ENCODE measurements at regions not wholly inside any gene's neighbourhood (a gene's known extent, or its start where the extent isn't known, plus 50 kb on each side); places are given as distances from the start of the nearest gene placed in this dataset.
"Not testable (repeated sequence)": the region's sequence is repeated elsewhere in the genome, so short reads cannot be mapped to it uniquely, and the experiment has no call there.

DNA sequence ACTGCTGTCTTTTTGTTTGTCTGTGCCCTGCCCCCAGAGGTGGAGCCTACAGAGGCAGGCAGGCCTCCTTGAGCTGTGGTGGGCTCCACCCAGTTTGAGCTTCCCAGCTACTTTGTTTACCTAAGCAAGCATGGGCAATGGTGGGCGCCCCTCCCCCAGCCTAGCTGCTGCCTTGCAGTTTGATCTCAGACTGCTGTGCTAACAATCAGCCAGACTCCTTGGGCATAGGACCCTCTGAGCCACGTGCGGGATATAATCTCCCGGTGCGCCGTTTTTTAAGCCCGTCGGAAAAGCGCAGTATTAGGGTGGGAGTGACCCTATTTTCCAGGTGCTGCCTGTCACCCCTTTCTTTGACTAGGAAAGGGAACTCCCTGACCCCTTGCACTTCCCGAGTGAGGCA lies 81.1 kb upstream of the ANKRD30A start:
- H3K4me3 Mint-ChIP-seq; DNase-seq; H3K79me2 ChIP-seq (ENCODE audit: insufficient read depth, low read length); H3K4me3 ChIP-seq (replicated peaks in 1 of 3; ENCODE audit: low read depth in 2 of 3, low read length in 3 of 3); H3K27me3 Mint-ChIP-seq (ENCODE audit: low read depth in 3 of 3); H4K20me1 ChIP-seq (ENCODE audit: insufficient read depth, low read length); H3K4me2 ChIP-seq (replicated peaks; ENCODE audit: extremely low read depth, low read length, poor library complexity, severe bottlenecking); H3K9ac ChIP-seq (ENCODE audit: insufficient read depth, low read length, poor library complexity, severe bottlenecking); H3K4me1 Mint-ChIP-seq; H3K36me3 ChIP-seq (replicated peaks in 1 of 2; ENCODE audit: control insufficient read depth in 1 of 2, insufficient read depth in 2 of 2, low read length in 2 of 2); H3K27ac ChIP-seq (ENCODE audit: low read depth in 1 of 2, low read length in 2 of 2); H3K4me1 ChIP-seq (ENCODE audit: control insufficient read depth in 1 of 2, insufficient read depth in 2 of 2, low read length in 2 of 2); H3K36me3 Mint-ChIP-seq; intact Hi-C loops (cut with micrococcal nuclease); H3K27ac Mint-ChIP-seq; H3K27me3 ChIP-seq (ENCODE audit: control insufficient read depth in 2 of 2, insufficient read depth in 2 of 2, low read length in 2 of 2); H2AFZ ChIP-seq (ENCODE audit: insufficient read depth, low read depth, low read length, poor library complexity, severe bottlenecking): not testable (repeated sequence)
- H3K9me3 Mint-ChIP-seq: peaks cover 20 to 44% (median 23%) of the 10 kb centered on the region in 7 donors
- 94% methylated on average over 10 of the region's 10 CpGs for WGBS (ENCODE audit: insufficient coverage)
- peaks cover 9 to 11% of the 10 kb centered on the region in 2 donors for H3K9me3 ChIP-seq (replicated peaks in 1 of 2; ENCODE audit: control insufficient read depth in 1 of 2, insufficient read depth in 1 of 2, low read length in 2 of 2)

DNA sequence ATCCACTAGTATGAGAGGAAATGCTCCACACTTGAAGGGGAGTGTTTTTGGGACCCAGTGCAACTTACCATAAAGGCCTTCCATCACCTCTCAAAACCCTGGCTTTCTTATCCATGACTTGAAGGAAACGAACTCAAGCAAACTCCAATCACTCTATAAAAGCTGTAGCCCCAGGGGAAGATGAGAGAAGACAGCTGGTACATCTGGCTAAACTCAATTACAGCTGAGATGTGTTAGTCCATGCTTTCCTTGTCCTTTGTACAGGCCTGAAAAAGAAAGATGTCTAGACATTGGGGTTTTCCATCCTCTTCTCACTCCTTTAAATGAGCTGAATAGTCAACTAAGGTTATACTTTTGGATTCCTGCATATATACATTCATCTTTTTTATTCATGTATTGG lies 89.5 kb upstream of the ANKRD30A start:
- Mint-ChIP-seq H3K9me3 (peaks cover 0 to 16% (median 3%) of the 10 kb centered on the region in 7 donors), H3K27me3 (ENCODE audit: low read depth in 3 of 3) (no peaks in the 10 kb centered on the region), H3K4me1 (no peaks in the 10 kb centered on the region), H3K4me3 (no peak overlapping the region), H3K36me3 (no peaks in the 10 kb centered on the region), H3K27ac (no peak overlapping the region)
- Histone ChIP-seq H3K27ac (ENCODE audit: low read depth in 1 of 2, low read length in 2 of 2) (no peak overlapping the region), H3K9me3 (replicated peaks in 1 of 2; ENCODE audit: control insufficient read depth in 1 of 2, insufficient read depth in 1 of 2, low read length in 2 of 2) (peaks cover 0 to 4% of the 10 kb centered on the region in 2 donors), H3K4me1 (ENCODE audit: control insufficient read depth in 1 of 2, insufficient read depth in 2 of 2, low read length in 2 of 2) (no peaks in the 10 kb centered on the region), H4K20me1 (ENCODE audit: insufficient read depth, low read length) (no peaks in the 10 kb centered on the region), H2AFZ (ENCODE audit: insufficient read depth, low read depth, low read length, poor library complexity, severe bottlenecking) (no peak overlapping the region), H3K9ac (ENCODE audit: insufficient read depth, low read length, poor library complexity, severe bottlenecking) (no peak overlapping the region), H3K36me3 (replicated peaks in 1 of 2; ENCODE audit: control insufficient read depth in 1 of 2, insufficient read depth in 2 of 2, low read length in 2 of 2) (no peaks in the 10 kb centered on the region), H3K4me3 (replicated peaks in 1 of 3; ENCODE audit: low read depth in 2 of 3, low read length in 3 of 3) (no peak overlapping the region), H3K4me2 (replicated peaks; ENCODE audit: extremely low read depth, low read length, poor library complexity, severe bottlenecking) (no peak overlapping the region), H3K27me3 (ENCODE audit: control insufficient read depth in 2 of 2, insufficient read depth in 2 of 2, low read length in 2 of 2) (no peaks in the 10 kb centered on the region), H3K79me2 (ENCODE audit: insufficient read depth, low read length) (no peaks in the 10 kb centered on the region)
- DNase-seq: no peak
- intact Hi-C loops (cut with micrococcal nuclease): no loop called here
- no CpG with 5 or more reads among the region's 1 CpG for WGBS (ENCODE audit: insufficient coverage)
- no peak for TF ChIP-seq CTCF (IDR thresholded peaks at IDR 0.05)
